Natural killer cell (primary cell): ENCODE measurements at regions not wholly inside any gene's neighbourhood (a gene's known extent, or its start where the extent isn't known, plus 50 kb on each side); places are given as distances from the start of the nearest gene placed in this dataset.

Experiments
- ATAC-seq, 3 donors: fragments of 150-1000 bp in 2 of 3; fragments of 200-7000 bp in 1 of 3; cut with Tn5 transposase; 1 replicate in 1 of 3; 2 replicates in 2 of 3; pipeline ENCODE4 v1.10.0; 2021; ENCODE audit warnings: mild to moderate bottlenecking in 2 of 3, moderate library complexity in 2 of 3
- DNase-seq, 2 donors: peaks; one replicate each; pipeline versions ENCODE4 v3.0.0 to v3.0.0-alpha.2; 2013 to 2021; ENCODE audit warnings: mixed read lengths in 1 of 2
- H3K27ac ChIP-seq: one replicate; pipeline ENCODE4 v1.5.1; 2013; ENCODE audit warnings: mild to moderate bottlenecking, low read length
- H3K27me3 ChIP-seq: one replicate; pipeline ENCODE4 v1.6.1; 2013; ENCODE audit warnings: low read length; ENCODE audit not compliant: control insufficient read depth, insufficient read depth
- H3K36me3 ChIP-seq: one replicate; pipeline ENCODE4 v1.6.1; 2013; ENCODE audit warnings: low read length; ENCODE audit not compliant: control insufficient read depth, insufficient read depth
- H3K4me1 ChIP-seq: one replicate; pipeline ENCODE4 v1.6.1; 2013; ENCODE audit warnings: low read length; ENCODE audit not compliant: control insufficient read depth, insufficient read depth
- H3K4me3 ChIP-seq: one replicate; pipeline ENCODE4 v1.5.1; 2013; ENCODE audit warnings: low read length
- H3K9me3 ChIP-seq: one replicate; pipeline ENCODE4 v1.6.1; 2013; ENCODE audit warnings: low read length; ENCODE audit not compliant: control insufficient read depth, insufficient read depth
- H3K27ac Mint-ChIP-seq, 2 donors: one replicate each; pipeline ENCODE4 v1.8.0; 2022; ENCODE audit warnings: mild to moderate bottlenecking in 2 of 2, mixed read lengths in 2 of 2, moderate library complexity in 1 of 2
- H3K27me3 Mint-ChIP-seq, 2 donors: one replicate each; pipeline ENCODE4 v1.8.0; 2022; ENCODE audit warnings: low read depth in 2 of 2, mixed read lengths in 2 of 2
- H3K36me3 Mint-ChIP-seq: one replicate; pipeline ENCODE4 v1.8.0; 2022; ENCODE audit warnings: mixed read lengths
- H3K4me1 Mint-ChIP-seq, 2 donors: one replicate each; pipeline ENCODE4 v1.8.0; 2022; ENCODE audit warnings: mixed read lengths in 2 of 2
- H3K4me3 Mint-ChIP-seq: one replicate; pipeline ENCODE4 v1.8.0; 2022; ENCODE audit warnings: mild to moderate bottlenecking, moderate library complexity, mixed read lengths
- H3K9me3 Mint-ChIP-seq, 2 donors: one replicate each; pipeline ENCODE4 v1.8.0; 2022; ENCODE audit warnings: mixed read lengths in 2 of 2
- CTCF ChIP-seq: fragments of 200-600 bp; IDR thresholded peaks from one replicate; pipeline ENCODE4 v1.8.0; 2022; ENCODE audit warnings: antibody characterized with exemption
- WGBS: methylation state at CpG from one replicate; pipeline ENCODE4 v1.1.7; 2013; ENCODE audit warnings: missing lambda C conversion rate; ENCODE audit not compliant: insufficient coverage; 5-methylcytosine and 5-hydroxymethylcytosine counted together
- intact Hi-C: fragments of 100-400 bp; cut with micrococcal nuclease; formaldehyde crosslinking; loops from one replicate; pipeline ENCODE4 v1.14.2; 2022

GRCh38 chr5:108641596-108641995 lies 106.1 kb upstream of the FER start:
- Histone ChIP-seq H3K27ac (no peak overlapping the region), H3K36me3 (no peaks in the 10 kb centered on the region), H3K27me3 (no peaks in the 10 kb centered on the region), H3K4me1 (peaks cover 3% of the 10 kb centered on the region), H3K9me3 (no peaks in the 10 kb centered on the region), H3K4me3 (no peak overlapping the region)
- no peak for TF ChIP-seq CTCF
- no peak overlapping the region for H3K4me3 Mint-ChIP-seq
- H3K9me3 Mint-ChIP-seq, result no peaks in the 10 kb centered on the region
- H3K4me1 Mint-ChIP-seq, result peaks cover 0 to 6% of the 10 kb centered on the region in 2 donors
- H3K36me3 Mint-ChIP-seq, result no peaks in the 10 kb centered on the region
- DNase-seq (no peak), ATAC-seq (no peak)
- intact Hi-C loops, result no loop called here
- H3K27me3 Mint-ChIP-seq, result peaks cover 0 to 5% of the 10 kb centered on the region in 2 donors
- no peak overlapping the region for H3K27ac Mint-ChIP-seq
- WGBS, result 88% methylated on average over 1 of the region's 1 CpG

GRCh38 chr5:108639366-108639765 lies 108.3 kb upstream of the FER start:
- H3K27me3 Mint-ChIP-seq, result peaks cover 5 to 7% of the 10 kb centered on the region in 2 donors
- Histone ChIP-seq H3K4me1 (peaks cover 3% of the 10 kb centered on the region), H3K4me3 (no peak overlapping the region), H3K36me3 (no peaks in the 10 kb centered on the region), H3K27me3 (no peaks in the 10 kb centered on the region), H3K9me3 (no peaks in the 10 kb centered on the region), H3K27ac (no peak overlapping the region)
- DNase-seq (no peak), ATAC-seq (no peak)
- H3K9me3 Mint-ChIP-seq, result no peaks in the 10 kb centered on the region
- no peak overlapping the region for H3K27ac Mint-ChIP-seq
- no peaks in the 10 kb centered on the region for H3K36me3 Mint-ChIP-seq
- intact Hi-C loops, result no loop called here
- H3K4me1 Mint-ChIP-seq, result peaks cover 0 to 6% of the 10 kb centered on the region in 2 donors
- WGBS, result 77% methylated on average over 3 of the region's 3 CpGs
- TF ChIP-seq CTCF, result no peak
- H3K4me3 Mint-ChIP-seq, result no peak overlapping the region

- H3K27me3 Mint-ChIP-seq, result peaks cover 7 to 10% of the 10 kb centered on the region in 2 donors
Measured at GRCh38 chr5:108638021-108638420, 109.7 kb upstream of the FER start.

More at GRCh38 chr5:108638021-108638420, 109.7 kb upstream of the FER start:
- no peak for TF ChIP-seq CTCF
- 95% methylated on average over 2 of the region's 2 CpGs for WGBS
- H3K27ac Mint-ChIP-seq, result no peak overlapping the region
- Histone ChIP-seq H3K9me3 (no peaks in the 10 kb centered on the region), H3K27ac (no peak overlapping the region), H3K27me3 (no peaks in the 10 kb centered on the region), H3K4me3 (no peak overlapping the region), H3K4me1 (peaks cover 3% of the 10 kb centered on the region), H3K36me3 (no peaks in the 10 kb centered on the region)
- intact Hi-C loops, result no loop called here
- H3K4me3 Mint-ChIP-seq, result no peak overlapping the region
- H3K4me1 Mint-ChIP-seq, result peaks cover 0 to 6% of the 10 kb centered on the region in 2 donors
- H3K36me3 Mint-ChIP-seq, result no peaks in the 10 kb centered on the region
- no peaks in the 10 kb centered on the region for H3K9me3 Mint-ChIP-seq
- DNase-seq, result no peak
- ATAC-seq, result no peak
